DOHH2 (cell line): ENCODE measurements at regions not wholly inside any gene's neighbourhood (a gene's known extent, or its start where the extent isn't known, plus 50 kb on each side); places are given as distances from the start of the nearest gene placed in this dataset.

Source experiments
- H3F3A ChIP-seq: fragments of 200-600 bp; sonication (generic), shearing (Covaris generic); 2 replicates; pipeline ENCODE4 v1.6.0; 2016; ENCODE audit warnings: antibody characterized with exemption, mild to moderate bottlenecking; ENCODE audit not compliant: control insufficient read depth, insufficient read depth
- H3K27ac ChIP-seq: fragments of 200-600 bp; sonication (generic); 2 replicates; pipeline ENCODE4 v1.5.1; 2014; ENCODE audit warnings: low read depth, mild to moderate bottlenecking, low read length, moderate library complexity
- H3K27me3 ChIP-seq: fragments of 200-600 bp; sonication (generic); 2 replicates; pipeline ENCODE4 v1.6.1; 2014; ENCODE audit warnings: mild to moderate bottlenecking, low read length, mixed read lengths; ENCODE audit not compliant: control insufficient read depth
- H3K36me3 ChIP-seq: fragments of 200-600 bp; sonication (generic); 2 replicates; pipeline ENCODE4 v1.6.1; 2014; ENCODE audit warnings: mild to moderate bottlenecking, low read length, moderate library complexity, mixed read lengths; ENCODE audit not compliant: control insufficient read depth
- H3K4me1 ChIP-seq: fragments of 200-600 bp; sonication (generic); 2 replicates; pipeline ENCODE4 v1.6.1; 2014; ENCODE audit warnings: mild to moderate bottlenecking, low read length, mixed read lengths; ENCODE audit not compliant: control insufficient read depth
- H3K4me2 ChIP-seq: fragments of 200-600 bp; sonication (generic); 2 replicates; pipeline ENCODE4 v1.6.0; 2014; ENCODE audit warnings: mild to moderate bottlenecking, low read length, moderate library complexity
- H3K4me3 ChIP-seq: fragments of 200-600 bp; sonication (generic); 2 replicates; pipeline ENCODE4 v1.5.1; 2014; ENCODE audit warnings: mild to moderate bottlenecking, low read length, mixed read lengths
- H3K79me2 ChIP-seq: fragments of 200-600 bp; sonication (generic); 2 replicates; pipeline ENCODE4 v1.6.1; 2014; ENCODE audit warnings: mild to moderate bottlenecking, low read length, mixed read lengths; ENCODE audit not compliant: control insufficient read depth
- H3K9me2 ChIP-seq: fragments of 200-600 bp; sonication (generic); replicated peaks from 2 replicates; pipeline ENCODE4 v1.6.1; 2014; ENCODE audit warnings: mild to moderate bottlenecking, low read length, mixed read lengths; ENCODE audit not compliant: control insufficient read depth
- H3K9me3 ChIP-seq: fragments of 200-600 bp; sonication (generic); 2 replicates; pipeline ENCODE4 v1.6.1; 2014; ENCODE audit warnings: antibody characterized with exemption, low read length, mixed read lengths; ENCODE audit not compliant: control insufficient read depth, insufficient read depth
- H4K20me1 ChIP-seq: fragments of 200-600 bp; sonication (generic); 2 replicates; pipeline ENCODE4 v1.6.0; 2014; ENCODE audit warnings: low read depth, mild to moderate bottlenecking, antibody characterized with exemption, low read length, moderate library complexity; ENCODE audit not compliant: control insufficient read depth, insufficient read depth
- CTCF ChIP-seq: fragments of 200-600 bp; sonication (generic); IDR thresholded peaks from one replicate; pipeline ENCODE4 v1.5.1; 2014; ENCODE audit warnings: antibody characterized with exemption, mild to moderate bottlenecking, low read depth, low read length; ENCODE audit not compliant: poor library complexity, severe bottlenecking
- EZH2phosphoT487 ChIP-seq: fragments of 200-600 bp; sonication (generic); IDR thresholded peaks from 2 replicates; pipeline ENCODE4 v1.6.1; 2017; ENCODE audit warnings: borderline replicate concordance, mild to moderate bottlenecking, antibody characterized with exemption, low read length, moderate library complexity, mixed read lengths

DNA sequence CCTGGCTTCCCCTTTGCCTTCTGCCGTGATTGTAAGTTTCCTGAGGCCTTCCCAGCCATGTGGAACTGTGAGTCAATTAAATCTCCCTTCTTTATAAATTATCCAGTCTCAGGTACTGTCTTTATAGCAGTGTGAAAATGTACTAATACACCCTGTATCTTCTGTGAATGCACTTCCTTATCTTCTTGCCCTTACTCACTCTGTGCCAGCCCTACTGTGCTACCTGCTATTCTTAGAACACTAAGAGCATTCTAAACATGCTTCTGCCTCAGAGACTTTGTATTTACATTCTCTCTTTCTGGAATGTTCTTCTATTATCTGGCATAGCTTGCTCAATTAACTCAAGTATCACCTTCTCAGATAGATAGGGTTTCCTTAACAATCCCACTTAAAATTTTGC lies 164.4 kb upstream of the EDIL3 start:
- Histone ChIP-seq H3K79me2 (no peaks in the 10 kb centered on the region), H4K20me1 (no peaks in the 10 kb centered on the region), H3K9me2 (no peaks in the 10 kb centered on the region), H3K27ac (no peak overlapping the region), H3K36me3 (no peaks in the 10 kb centered on the region), H3K4me2 (no peak overlapping the region), H3K27me3 (no peaks in the 10 kb centered on the region), H3K9me3 (no peaks in the 10 kb centered on the region), H3K4me1 (no peaks in the 10 kb centered on the region), H3F3A (no peaks in the 10 kb centered on the region), H3K4me3 (no peak overlapping the region)
- TF ChIP-seq EZH2phosphoT487 (no peak), CTCF (no peak)

GRCh38 chr5:84546686-84547085 lies 162.0 kb upstream of the EDIL3 start:
- Histone ChIP-seq H3K27ac (no peak overlapping the region), H3K9me3 (no peaks in the 10 kb centered on the region), H3K9me2 (no peaks in the 10 kb centered on the region), H3K36me3 (no peaks in the 10 kb centered on the region), H3K4me1 (no peaks in the 10 kb centered on the region), H3K79me2 (no peaks in the 10 kb centered on the region), H3K27me3 (no peaks in the 10 kb centered on the region), H3F3A (no peaks in the 10 kb centered on the region), H4K20me1 (no peaks in the 10 kb centered on the region), H3K4me3 (no peak overlapping the region), H3K4me2 (no peak overlapping the region)
- no peak for TF ChIP-seq EZH2phosphoT487
- TF ChIP-seq CTCF: no peak

- no peaks in the 10 kb centered on the region for H3K9me3 ChIP-seq
- no peaks in the 10 kb centered on the region for H3K9me2 ChIP-seq
- no peaks in the 10 kb centered on the region for H3K79me2 ChIP-seq
- H3F3A ChIP-seq: no peaks in the 10 kb centered on the region
- no peak overlapping the region for H3K4me2 ChIP-seq
- no peaks in the 10 kb centered on the region for H3K36me3 ChIP-seq
- H3K27ac ChIP-seq: no peak overlapping the region
- no peaks in the 10 kb centered on the region for H3K4me1 ChIP-seq
- TF ChIP-seq EZH2phosphoT487 (no peak), CTCF (no peak)
- H3K4me3 ChIP-seq: no peak overlapping the region
- H4K20me1 ChIP-seq: no peaks in the 10 kb centered on the region
- no peaks in the 10 kb centered on the region for H3K27me3 ChIP-seq
These were observed 152.1 kb upstream of the EDIL3 start for GRCh38 chr5:84536797-84537196.

- H3K79me2 ChIP-seq: no peaks in the 10 kb centered on the region
These were observed 150.6 kb upstream of the EDIL3 start for GRCh38 chr5:84535281-84535680.

More at GRCh38 chr5:84535281-84535680, 150.6 kb upstream of the EDIL3 start:
- Histone ChIP-seq H3K9me3 (no peaks in the 10 kb centered on the region), H3K4me3 (no peak overlapping the region), H4K20me1 (no peaks in the 10 kb centered on the region), H3K36me3 (no peaks in the 10 kb centered on the region), H3K27ac (no peak overlapping the region), H3K27me3 (no peaks in the 10 kb centered on the region), H3K4me2 (no peak overlapping the region), H3F3A (no peaks in the 10 kb centered on the region), H3K4me1 (no peaks in the 10 kb centered on the region), H3K9me2 (no peaks in the 10 kb centered on the region)
- TF ChIP-seq CTCF: no peak
- no peak for TF ChIP-seq EZH2phosphoT487
